H9 (cell line): ENCODE measurements at regions not wholly inside any gene's neighbourhood (a gene's known extent, or its start where the extent isn't known, plus 50 kb on each side); places are given as distances from the start of the nearest gene placed in this dataset.
"Not testable (repeated sequence)": the region's sequence is repeated elsewhere in the genome, so short reads cannot be mapped to it uniquely, and the experiment has no call there.

Source experiments
- DNase-seq: peaks from one replicate; pipeline ENCODE4 v3.0.0-alpha.2; 2017
- H2AFZ ChIP-seq: one replicate; pipeline ENCODE4 v1.6.1; 2013; ENCODE audit warnings: mild to moderate bottlenecking, low read length, control low read depth, moderate library complexity
- H2AK5ac ChIP-seq: 2 replicates; pipeline ENCODE4 v1.6.1; 2013; ENCODE audit warnings: low read length, control low read depth, mixed read lengths; ENCODE audit not compliant: insufficient read length
- H2BK120ac ChIP-seq: one replicate; pipeline ENCODE4 v1.6.1; 2013; ENCODE audit warnings: low read depth, mild to moderate bottlenecking, low read length, control low read depth, inconsistent platforms; ENCODE audit not compliant: poor library complexity, severe bottlenecking
- H2BK12ac ChIP-seq: 2 replicates; pipeline ENCODE4 v1.6.1; 2013; ENCODE audit warnings: low read length, control low read depth, mixed read lengths, low read depth; ENCODE audit not compliant: insufficient read length
- H2BK15ac ChIP-seq: 2 replicates; pipeline ENCODE4 v1.6.1; 2013; ENCODE audit warnings: low read depth, low read length, control low read depth
- H2BK20ac ChIP-seq: one replicate; pipeline ENCODE4 v1.6.1; 2013; ENCODE audit warnings: low read depth, mild to moderate bottlenecking, low read length, control low read depth, inconsistent platforms; ENCODE audit not compliant: poor library complexity, severe bottlenecking
- H2BK5ac ChIP-seq: 2 replicates; pipeline ENCODE4 v1.6.1; 2013; ENCODE audit warnings: low read length, control low read depth, mixed read lengths; ENCODE audit not compliant: insufficient read length
- H3K14ac ChIP-seq: 2 replicates; pipeline ENCODE4 v1.6.1; 2013; ENCODE audit warnings: low read length, control low read depth; ENCODE audit not compliant: insufficient read depth
- H3K18ac ChIP-seq: 2 replicates; pipeline ENCODE4 v1.6.1; 2013; ENCODE audit warnings: low read depth, mild to moderate bottlenecking, mixed read lengths, low read length, control low read depth; ENCODE audit not compliant: insufficient read length
- H3K23ac ChIP-seq: 2 replicates; pipeline ENCODE4 v1.6.1; 2013; ENCODE audit warnings: low read length, control low read depth, mixed read lengths, low read depth; ENCODE audit not compliant: insufficient read length
- H3K23me2 ChIP-seq: 2 replicates; pipeline ENCODE4 v1.6.1; 2013; ENCODE audit warnings: low read depth, mild to moderate bottlenecking, mixed read lengths, low read length, control low read depth; ENCODE audit not compliant: insufficient read length, poor library complexity, severe bottlenecking
- H3K27ac ChIP-seq: 2 replicates; pipeline ENCODE4 v1.5.1; 2013; ENCODE audit warnings: low read length, control low read depth, mixed read lengths, low read depth; ENCODE audit not compliant: insufficient read length
- H3K27me3 ChIP-seq: 2 replicates; pipeline ENCODE4 v1.6.1; 2013; ENCODE audit warnings: low read length, control low read depth, inconsistent platforms; ENCODE audit not compliant: insufficient read depth
- H3K4ac ChIP-seq: 2 replicates; pipeline ENCODE4 v1.6.1; 2013; ENCODE audit warnings: low read depth, mild to moderate bottlenecking, control low read depth, inconsistent platforms, low read length, moderate library complexity
- H3K4me1 ChIP-seq: 2 replicates; pipeline ENCODE4 v1.6.1; 2013; ENCODE audit warnings: low read length, control low read depth, inconsistent platforms; ENCODE audit not compliant: insufficient read depth
- H3K4me2 ChIP-seq: 2 replicates; pipeline ENCODE4 v1.6.1; 2013; ENCODE audit warnings: low read length, control low read depth, mixed read lengths; ENCODE audit not compliant: insufficient read length, insufficient read depth
- H3K56ac ChIP-seq: 2 replicates; pipeline ENCODE4 v1.6.1; 2013; ENCODE audit warnings: low read depth, mild to moderate bottlenecking, mixed read lengths, low read length, control low read depth; ENCODE audit not compliant: insufficient read length
- H3K79me1 ChIP-seq: 2 replicates; pipeline ENCODE4 v1.6.1; 2013; ENCODE audit warnings: low read depth, mild to moderate bottlenecking, moderate library complexity, low read length, control low read depth, inconsistent platforms; ENCODE audit not compliant: insufficient read depth, poor library complexity, severe bottlenecking
- H3K79me2 ChIP-seq: 2 replicates; pipeline ENCODE4 v1.6.1; 2013; ENCODE audit warnings: low read length, control low read depth, inconsistent platforms; ENCODE audit not compliant: insufficient read depth
- H3K9ac ChIP-seq: 2 replicates; pipeline ENCODE4 v1.6.1; 2013; ENCODE audit warnings: low read length, control low read depth, mixed read lengths; ENCODE audit not compliant: insufficient read length; ENCODE audit errors: extremely low read depth
- H3K9me3 ChIP-seq: one replicate; pipeline ENCODE4 v1.6.1; 2013; ENCODE audit warnings: low read depth, low read length, inconsistent platforms; ENCODE audit not compliant: control insufficient read depth
- H3T11ph ChIP-seq: one replicate; pipeline ENCODE4 v1.6.1; 2013; ENCODE audit warnings: mild to moderate bottlenecking, low read length, control low read depth, inconsistent platforms
- H4K20me1 ChIP-seq: one replicate; pipeline ENCODE4 v1.6.1; 2013; ENCODE audit not compliant: control insufficient read depth, insufficient read length, insufficient read depth
- H4K5ac ChIP-seq: 2 replicates; pipeline ENCODE4 v1.6.1; 2013; ENCODE audit warnings: low read depth, mild to moderate bottlenecking, mixed read lengths, low read length, control low read depth; ENCODE audit not compliant: insufficient read length
- H4K8ac ChIP-seq: replicated peaks from 2 replicates; pipeline ENCODE4 v1.6.1; 2013; ENCODE audit warnings: low read length, control low read depth, mixed read lengths, low read depth; ENCODE audit not compliant: insufficient read length
- H4K91ac ChIP-seq: 2 replicates; pipeline ENCODE4 v1.6.1; 2013; ENCODE audit warnings: low read depth, mild to moderate bottlenecking, moderate library complexity, mixed read lengths, low read length, control low read depth; ENCODE audit not compliant: insufficient read length
- H3K27ac Mint-ChIP-seq, 3 experiments: 2 replicates in 2 of 3; 3 replicates in 1 of 3; pipeline ENCODE4 v1.8.0; 2020 to 2021; ENCODE audit warnings: mixed read lengths in 3 of 3, mild to moderate bottlenecking in 1 of 3, moderate library complexity in 1 of 3
- H3K27me3 Mint-ChIP-seq: 2 replicates; pipeline ENCODE4 v1.8.0; 2021; ENCODE audit warnings: low read depth, mild to moderate bottlenecking, moderate library complexity, mixed read lengths
- H3K36me3 Mint-ChIP-seq, 3 experiments: 2 replicates in 2 of 3; 3 replicates in 1 of 3; pipeline ENCODE4 v1.8.0; 2020 to 2021; ENCODE audit warnings: low read depth in 3 of 3, mixed read lengths in 3 of 3; ENCODE audit not compliant: insufficient read depth in 1 of 3
- H3K4me1 Mint-ChIP-seq, 2 experiments: 2 replicates each; pipeline ENCODE4 v1.8.0; 2020; ENCODE audit warnings: mixed read lengths in 2 of 2
- H3K4me3 Mint-ChIP-seq, 2 experiments: 2 replicates in 1 of 2; 3 replicates in 1 of 2; pipeline ENCODE4 v1.8.0; 2020 to 2021; ENCODE audit warnings: mild to moderate bottlenecking in 2 of 2, mixed read lengths in 2 of 2, moderate library complexity in 1 of 2
- H3K9me3 Mint-ChIP-seq, 2 experiments: 2 replicates in 1 of 2; 3 replicates in 1 of 2; pipeline ENCODE4 v1.8.0; 2020; ENCODE audit warnings: mild to moderate bottlenecking in 2 of 2, mixed read lengths in 2 of 2, moderate library complexity in 1 of 2
- WGBS: extraction: QIAGEN DNeasy Blood & Tissue Kit; methylation state at CpG from one replicate; pipeline ENCODE4 v1.1.7; 2013; ENCODE audit warnings: missing lambda C conversion rate, low lambda C conversion rate, mixed read lengths; ENCODE audit not compliant: insufficient read length; ENCODE audit errors: extremely low coverage; 5-methylcytosine and 5-hydroxymethylcytosine counted together
- TF ChIP-seq, protein P1 (sequence below): fragments of 200-600 bp; sonication (generic); conservative IDR thresholded peaks from 3 replicates; pipeline ENCODE4 v1.8.0; 2021; ENCODE audit warnings: antibody characterized with exemption, mild to moderate bottlenecking

DNA sequence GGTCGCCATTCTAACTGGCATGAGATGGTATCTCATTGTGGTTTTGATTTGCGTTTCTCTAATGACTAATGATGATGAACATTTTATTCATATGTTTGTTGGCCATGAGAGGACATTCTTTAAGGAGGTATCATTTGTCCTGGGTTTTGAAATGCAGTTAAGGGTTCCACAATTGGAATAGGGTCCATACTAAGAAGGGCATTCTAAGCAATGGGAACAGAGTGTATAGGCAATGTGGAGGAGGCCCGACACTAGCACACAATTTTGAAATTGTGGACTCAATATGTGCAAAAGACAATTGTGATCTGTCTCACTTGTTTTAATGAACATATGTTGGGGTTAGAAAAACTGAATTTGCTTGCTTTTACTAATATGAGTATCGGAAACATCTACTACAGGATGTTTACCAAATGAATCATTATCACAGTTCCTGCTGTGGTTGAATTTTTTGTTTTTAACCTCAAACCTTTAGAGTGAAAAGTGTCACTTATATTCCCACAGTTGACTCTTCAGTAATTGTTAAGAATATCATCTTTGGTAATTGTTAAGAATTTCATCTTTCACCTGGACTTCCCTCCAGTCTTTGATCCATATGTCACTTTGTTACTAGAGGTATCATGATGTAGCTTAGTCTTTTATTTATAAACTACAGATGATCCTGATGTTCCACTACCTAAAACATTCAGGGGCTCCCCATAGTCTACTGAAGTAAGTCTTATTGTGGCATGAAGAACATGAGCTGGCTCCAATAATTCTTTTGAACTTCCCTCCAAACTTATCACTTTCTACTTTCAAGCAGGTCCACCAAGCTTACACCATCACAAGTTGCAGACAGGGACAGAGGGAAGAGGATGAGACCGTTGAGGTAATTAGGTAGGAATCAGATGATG lies 109.7 kb upstream of the KLF12 start:
- Histone ChIP-seq H3K4ac (no peak overlapping the region), H2BK120ac (no peak overlapping the region), H4K8ac (no peak overlapping the region), H3T11ph (no peak overlapping the region), H4K5ac (no peak overlapping the region), H4K91ac (no peak overlapping the region), H2BK12ac (no peak overlapping the region), H3K79me1 (no peaks in the 10 kb centered on the region), H3K18ac (no peak overlapping the region), H3K27me3 (no peaks in the 10 kb centered on the region), H2BK20ac (no peak overlapping the region), H3K4me1 (no peaks in the 10 kb centered on the region), H3K14ac (no peak overlapping the region), H2AFZ (no peak overlapping the region), H3K79me2 (no peaks in the 10 kb centered on the region), H3K23ac (no peak overlapping the region), H3K9me3 (no peaks in the 10 kb centered on the region), H3K9ac (no peak overlapping the region), H3K27ac (no peak overlapping the region), H3K23me2 (no peaks in the 10 kb centered on the region), H2BK5ac (no peak overlapping the region), H2BK15ac (no peak overlapping the region), H4K20me1 (no peaks in the 10 kb centered on the region), H3K56ac (no peak overlapping the region), H3K4me2 (no peak overlapping the region), H2AK5ac (no peak overlapping the region)
- H3K36me3 Mint-ChIP-seq, result no peaks in the 10 kb centered on the region
- no peak overlapping the region for H3K27ac Mint-ChIP-seq
- no peak overlapping the region for H3K4me3 Mint-ChIP-seq
- peaks cover 3 to 6% of the 10 kb centered on the region in 2 experiments; a peak in 3 of 5 replicates for H3K9me3 Mint-ChIP-seq
- no peak for DNase-seq
- no CpG with 5 or more reads among the region's 5 CpGs for WGBS
- peaks cover 0 to 5% of the 10 kb centered on the region in 2 experiments; a peak in 2 of 4 replicates for H3K4me1 Mint-ChIP-seq
- H3K27me3 Mint-ChIP-seq, result peaks cover 2% of the 10 kb centered on the region; the same call in 1 of the 2 replicates
- TF ChIP-seq, protein P1, sequence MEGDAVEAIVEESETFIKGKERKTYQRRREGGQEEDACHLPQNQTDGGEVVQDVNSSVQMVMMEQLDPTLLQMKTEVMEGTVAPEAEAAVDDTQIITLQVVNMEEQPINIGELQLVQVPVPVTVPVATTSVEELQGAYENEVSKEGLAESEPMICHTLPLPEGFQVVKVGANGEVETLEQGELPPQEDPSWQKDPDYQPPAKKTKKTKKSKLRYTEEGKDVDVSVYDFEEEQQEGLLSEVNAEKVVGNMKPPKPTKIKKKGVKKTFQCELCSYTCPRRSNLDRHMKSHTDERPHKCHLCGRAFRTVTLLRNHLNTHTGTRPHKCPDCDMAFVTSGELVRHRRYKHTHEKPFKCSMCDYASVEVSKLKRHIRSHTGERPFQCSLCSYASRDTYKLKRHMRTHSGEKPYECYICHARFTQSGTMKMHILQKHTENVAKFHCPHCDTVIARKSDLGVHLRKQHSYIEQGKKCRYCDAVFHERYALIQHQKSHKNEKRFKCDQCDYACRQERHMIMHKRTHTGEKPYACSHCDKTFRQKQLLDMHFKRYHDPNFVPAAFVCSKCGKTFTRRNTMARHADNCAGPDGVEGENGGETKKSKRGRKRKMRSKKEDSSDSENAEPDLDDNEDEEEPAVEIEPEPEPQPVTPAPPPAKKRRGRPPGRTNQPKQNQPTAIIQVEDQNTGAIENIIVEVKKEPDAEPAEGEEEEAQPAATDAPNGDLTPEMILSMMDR, result no peak

DNA sequence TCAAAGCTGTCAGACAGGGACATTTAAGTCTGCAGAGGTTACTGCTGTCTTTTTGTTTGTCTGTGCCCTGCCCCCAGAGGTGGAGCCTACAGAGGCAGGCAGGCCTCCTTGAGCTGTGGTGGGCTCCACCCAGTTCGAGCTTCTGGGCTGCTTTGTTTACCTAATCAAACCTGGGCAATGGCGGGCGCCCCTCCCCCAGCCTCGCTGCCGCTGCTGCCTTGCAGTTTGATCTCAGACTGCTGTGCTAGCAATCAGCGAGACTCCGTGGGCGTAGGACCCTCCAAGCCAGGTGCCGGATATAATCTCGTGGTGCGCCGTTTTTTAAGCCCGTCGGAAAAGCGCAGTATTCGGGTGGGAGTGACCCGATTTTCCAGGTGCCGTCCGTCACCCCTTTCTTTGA lies 107.1 kb upstream of the KLF12 start:
- DNase-seq, H3K79me2 ChIP-seq, H3K4me1 ChIP-seq, H3K56ac ChIP-seq, H3T11ph ChIP-seq, H3K36me3 Mint-ChIP-seq, H2BK12ac ChIP-seq, H3K79me1 ChIP-seq, H3K4me2 ChIP-seq, H2BK15ac ChIP-seq, H3K27me3 Mint-ChIP-seq, H3K27ac Mint-ChIP-seq, H3K23me2 ChIP-seq, H2BK5ac ChIP-seq, H4K8ac ChIP-seq, H3K27me3 ChIP-seq, H3K9me3 Mint-ChIP-seq, H2AFZ ChIP-seq, H2BK20ac ChIP-seq, H3K4me1 Mint-ChIP-seq, H3K23ac ChIP-seq, H3K18ac ChIP-seq, H4K91ac ChIP-seq, H3K14ac ChIP-seq, H3K9me3 ChIP-seq, H4K5ac ChIP-seq, H4K20me1 ChIP-seq, H3K4ac ChIP-seq, H2AK5ac ChIP-seq, H3K27ac ChIP-seq, H2BK120ac ChIP-seq, H3K9ac ChIP-seq: not testable (repeated sequence)
- H3K4me3 Mint-ChIP-seq, result peak overlapping the region in 1 of 2 experiments; percentile 46; a peak in 2 of 5 replicates
- WGBS, result no CpG with 5 or more reads among the region's 19 CpGs
